ENCODE measurements at regions not wholly inside any gene's neighbourhood (a gene's known extent, or its start where the extent isn't known, plus 50 kb on each side); places are given as distances from the start of the nearest gene placed in this dataset.

GRCh38 chr4:91846233-91846632, 457.5 kb upstream of the GRID2 start:
- TF ChIP-seq CTCF (conservative IDR thresholded peaks at IDR 0.05): no peak
- TF ChIP-seq ZFX (IDR thresholded peaks at IDR 0.05): no peak
